Middle frontal gyrus (tissue), 1 donor: ENCODE measurements at regions not wholly inside any gene's neighbourhood (a gene's known extent, or its start where the extent isn't known, plus 50 kb on each side); places are given as distances from the start of the nearest gene placed in this dataset.

Source experiments
- DNase-seq: peaks from one replicate; pipeline ENCODE4 v3.0.0-alpha.2; 2015; ENCODE audit warnings: low spot score; ENCODE audit errors: extremely low spot score

GRCh38 chr12:114954511-114955055, 270.6 kb upstream of the TBX3 start:
- DNase-seq = no peak

GRCh38 chr12:114952573-114953271, 268.7 kb upstream of the TBX3 start:
- no peak for DNase-seq

DNA sequence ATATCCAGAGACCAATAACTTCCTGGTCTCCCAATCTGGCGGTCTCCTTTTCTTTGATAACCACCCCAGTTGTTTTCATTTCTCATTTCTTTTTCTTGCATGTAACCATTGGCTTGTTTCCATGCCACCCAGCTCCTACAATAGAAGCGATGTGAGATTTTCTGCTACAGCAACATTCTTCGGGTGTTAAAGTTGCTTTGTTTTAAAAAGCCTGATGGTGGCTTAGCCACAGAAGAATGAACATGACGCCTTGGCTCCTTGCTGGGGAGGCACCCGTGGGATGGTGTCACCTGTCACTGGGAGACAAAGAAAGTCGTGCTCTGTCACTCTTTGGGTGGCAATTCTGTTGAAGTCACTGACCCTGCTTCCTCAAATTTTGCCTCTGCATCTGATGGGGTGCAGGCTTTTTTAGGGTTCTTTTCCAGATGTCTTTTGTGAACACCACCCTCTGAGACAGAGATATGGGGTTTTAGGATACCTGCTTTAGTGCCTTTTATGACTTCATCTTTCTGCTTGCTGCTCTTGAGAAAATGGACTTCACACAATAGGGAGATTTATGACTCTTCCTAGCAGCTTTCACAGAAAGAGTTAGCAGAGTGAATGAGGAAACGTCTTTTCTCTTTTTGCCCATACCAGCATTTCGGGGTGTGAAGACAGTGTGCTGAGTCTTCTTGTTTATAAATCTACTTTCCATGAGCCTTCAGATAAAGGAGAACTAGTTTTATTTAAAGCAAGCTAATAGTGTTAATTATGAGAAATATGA, 265.3 kb upstream of the TBX3 start:
- DNase-seq = no peak

GRCh38 chr12:114945351-114945750, 261.4 kb upstream of the TBX3 start:
- DNase-seq = no peak

DNA sequence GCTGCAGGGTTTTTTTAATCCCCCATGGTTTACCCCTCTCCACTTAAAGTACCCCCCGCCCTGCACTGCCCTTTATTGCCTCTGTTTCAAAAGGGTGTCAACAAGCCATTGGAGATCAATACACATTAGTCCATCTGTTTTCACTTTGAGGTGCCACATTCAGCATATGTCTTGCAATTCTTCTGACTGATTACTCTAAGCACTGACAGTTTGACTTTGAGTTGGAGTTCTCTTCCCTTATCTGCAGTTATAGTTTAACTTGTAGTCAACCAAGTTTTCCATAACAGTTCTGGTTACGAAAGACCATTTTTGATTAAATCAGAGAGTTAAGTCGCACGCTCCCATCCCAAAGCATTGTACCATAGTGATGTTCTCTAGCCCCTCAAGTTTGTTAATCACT, 260.8 kb upstream of the TBX3 start:
- no peak for DNase-seq

DNA sequence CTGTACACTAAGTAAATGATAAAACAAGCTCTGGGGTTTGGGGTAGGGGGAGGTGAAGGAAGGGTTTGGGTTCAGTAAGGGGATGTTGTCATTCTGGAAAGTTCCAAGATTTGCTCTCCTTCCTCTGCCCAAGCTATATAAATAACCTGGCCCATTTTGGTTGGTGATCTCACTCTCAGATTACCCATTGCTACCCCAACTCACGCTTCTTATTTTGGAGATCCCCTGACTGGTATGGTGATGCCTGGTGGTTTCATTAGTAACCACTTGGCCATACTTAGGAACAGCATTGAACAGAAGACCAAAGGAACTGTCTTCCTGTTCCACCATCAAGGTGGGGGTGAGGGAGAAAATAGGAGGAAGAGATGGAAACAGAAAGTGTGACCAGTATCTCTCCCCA, 259.6 kb upstream of the TBX3 start:
- no peak for DNase-seq

- DNase-seq = peak; percentile 17
Observed at GRCh38 chr12:114938487-114939210, 254.7 kb upstream of the TBX3 start.

- no peak for DNase-seq
Observed at GRCh38 chr12:114936148-114937079, 252.4 kb upstream of the TBX3 start.

DNA sequence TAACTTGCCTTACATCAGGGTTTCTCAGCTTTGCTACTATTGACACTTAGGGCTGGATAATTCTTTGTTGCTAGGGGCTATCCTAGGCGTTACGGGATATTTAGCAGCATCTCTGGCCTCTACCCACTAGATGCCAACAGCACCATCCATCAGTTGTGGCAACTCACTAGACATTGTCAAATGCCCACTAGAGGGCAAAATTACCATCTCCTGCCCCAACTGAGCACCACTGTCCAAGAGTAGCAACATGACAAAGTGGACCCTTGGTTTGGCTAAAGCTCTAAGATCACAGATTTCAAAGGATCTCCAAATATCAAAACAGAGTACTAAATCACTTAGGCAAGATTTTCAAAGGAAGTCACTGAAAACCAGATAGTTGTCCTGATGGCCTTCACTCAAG, 251.7 kb upstream of the TBX3 start:
- DNase-seq = no peak

DNA sequence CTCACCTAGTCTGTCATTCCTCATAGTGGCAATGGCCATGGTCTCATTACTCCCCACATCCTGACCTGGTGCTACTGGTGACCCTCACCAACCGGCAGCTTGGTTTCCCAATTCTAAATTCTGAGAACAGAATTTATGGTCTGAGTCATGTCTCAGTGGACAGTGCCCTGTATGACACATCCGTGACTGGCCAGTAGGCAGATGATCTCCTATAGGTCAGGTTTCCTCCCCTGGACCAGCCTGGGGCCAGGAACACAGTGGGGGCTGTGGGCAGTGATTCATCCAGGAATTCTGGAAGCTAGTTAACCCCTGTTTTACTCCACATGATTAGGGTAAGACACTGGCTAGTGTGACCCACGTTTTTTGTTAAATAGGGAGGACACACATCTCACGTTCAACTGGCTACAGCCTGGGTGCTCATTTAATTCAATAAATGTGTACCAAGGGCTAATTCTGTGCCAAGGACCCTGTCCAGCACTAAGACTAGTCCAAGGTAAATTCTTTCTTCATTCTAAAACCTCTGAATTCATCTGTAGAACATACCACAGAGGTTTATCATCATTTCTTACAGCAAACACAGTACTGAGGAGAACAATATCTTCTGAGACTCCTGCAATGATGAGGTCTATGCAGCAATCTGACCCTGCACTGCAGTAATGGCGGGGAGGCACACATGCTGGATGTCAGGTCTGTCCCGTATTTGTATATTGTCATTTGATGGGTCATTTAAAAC, 249.6 kb upstream of the TBX3 start:
- no peak for DNase-seq

- DNase-seq = no peak
Observed at GRCh38 chr12:114932806-114933205, 248.8 kb upstream of the TBX3 start.

DNA sequence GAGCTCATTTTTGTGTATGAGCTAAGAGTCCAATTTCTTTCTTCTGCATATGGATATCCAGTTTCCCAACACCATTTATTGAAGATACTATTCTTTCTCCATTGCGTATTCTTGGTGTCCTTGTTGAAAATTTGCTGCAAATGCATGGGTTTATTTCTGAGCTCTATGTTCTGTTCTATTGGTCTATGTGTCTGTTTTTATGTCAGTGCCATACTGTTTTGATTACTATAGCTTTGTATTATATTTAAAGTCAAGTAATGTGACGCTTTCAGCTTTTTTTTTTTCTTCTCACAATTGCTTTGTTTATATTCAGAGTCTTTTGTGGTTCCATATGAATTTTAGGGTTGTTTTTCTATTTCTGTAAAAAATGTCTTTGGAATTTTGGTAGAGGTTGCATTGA, 247.1 kb upstream of the TBX3 start:
- no peak for DNase-seq

GRCh38 chr12:114926341-114926740, 242.4 kb upstream of the TBX3 start:
- DNase-seq = no peak

DNA sequence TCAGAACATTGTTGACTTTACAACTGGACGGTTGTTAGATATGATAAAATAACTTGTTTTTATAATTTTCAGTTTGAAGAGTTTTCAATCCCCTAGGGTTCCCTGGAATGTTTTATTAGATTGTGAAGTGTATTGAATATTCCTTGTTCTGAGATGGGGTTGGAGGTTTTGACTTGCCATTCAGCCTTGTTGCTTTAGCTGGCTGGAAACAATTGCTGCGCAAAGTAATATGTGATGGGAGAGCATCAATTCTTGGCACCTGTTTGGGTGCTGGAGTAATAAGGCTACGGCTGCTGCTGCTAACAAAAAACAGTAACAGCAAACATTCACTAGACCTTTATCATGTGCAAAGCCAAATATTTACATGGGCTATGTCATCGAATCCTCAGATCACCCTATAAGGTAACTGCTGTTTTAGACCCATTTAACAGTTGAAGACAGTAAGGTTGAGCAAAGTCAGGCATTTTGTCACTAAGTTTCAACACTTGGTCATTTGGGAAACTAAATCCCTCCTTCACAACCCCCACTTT, 241.0 kb upstream of the TBX3 start:
- DNase-seq = no peak

DNA sequence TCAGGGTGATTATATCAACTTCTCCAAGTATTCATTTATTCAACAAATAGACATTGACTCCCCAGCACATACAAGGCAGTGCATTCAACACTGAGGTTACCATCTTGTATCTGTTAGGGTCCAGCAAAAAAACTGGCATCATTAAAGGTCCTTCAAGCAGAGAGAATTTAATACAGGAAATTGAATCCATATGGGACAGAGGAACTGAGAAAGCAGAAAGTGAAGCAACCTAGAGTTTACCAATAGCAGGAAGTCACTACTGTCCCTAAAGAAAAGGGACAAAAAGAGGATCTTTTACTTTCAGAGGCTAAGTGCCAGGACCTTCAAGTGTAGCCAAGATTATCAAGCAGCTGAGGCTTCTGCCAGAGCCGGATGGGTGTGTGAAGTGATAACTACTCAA, 237.8 kb upstream of the TBX3 start:
- DNase-seq = no peak

DNA sequence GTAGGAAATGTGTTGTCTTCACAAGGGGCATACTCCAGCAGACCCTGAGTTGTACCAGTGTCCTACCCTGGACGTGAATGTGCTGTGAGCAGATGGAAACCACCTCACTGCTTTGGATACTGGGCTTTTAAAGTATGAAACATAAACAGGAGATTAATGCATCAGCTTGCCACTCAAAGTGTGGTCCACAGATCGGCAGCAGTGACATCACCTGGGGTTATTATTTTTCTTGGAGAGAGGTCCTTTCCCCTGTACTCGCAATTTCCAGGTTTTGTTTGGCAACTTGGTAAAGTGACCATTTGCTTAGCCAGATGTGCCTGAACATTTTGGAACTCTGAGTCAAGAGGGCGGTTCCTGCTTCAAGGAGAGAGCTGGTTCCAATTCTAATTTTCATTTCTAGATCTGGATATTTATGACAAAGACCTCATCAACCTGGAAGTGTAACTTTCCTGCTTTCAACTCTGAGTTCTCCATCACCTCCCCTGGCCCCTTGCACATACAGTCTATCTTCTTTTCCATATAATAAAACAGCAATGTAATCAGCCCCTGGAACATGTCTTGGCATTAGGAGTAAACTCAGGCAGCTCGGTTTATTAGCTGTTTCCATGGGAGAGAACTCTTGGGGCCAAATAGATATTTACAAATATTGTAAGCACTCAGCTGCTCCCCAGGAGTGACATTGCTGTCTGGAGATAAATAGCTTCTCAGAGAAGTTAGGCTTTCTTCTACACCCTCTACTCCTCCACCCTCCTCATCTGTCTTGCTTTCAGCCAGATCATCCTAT, 237.0 kb upstream of the TBX3 start:
- no peak for DNase-seq

DNA sequence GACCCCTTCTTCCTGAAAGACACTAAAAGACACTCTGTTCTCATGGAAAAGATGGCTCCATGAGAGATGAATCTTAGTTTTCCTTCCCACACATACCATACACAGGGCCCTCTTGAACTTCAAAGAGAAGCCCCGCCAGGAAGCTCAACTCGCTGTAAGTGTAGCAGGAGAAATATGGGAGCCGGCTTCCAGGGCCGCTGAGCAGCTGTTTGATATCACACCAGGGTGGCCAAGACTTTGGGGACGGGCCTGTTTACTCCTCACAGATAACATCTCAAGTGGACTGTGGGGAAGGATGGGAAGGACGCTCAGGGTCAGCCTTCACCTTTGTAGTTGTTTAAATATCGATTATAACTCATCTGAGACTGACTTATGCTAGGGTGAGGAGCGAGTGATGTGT, 235.5 kb upstream of the TBX3 start:
- DNase-seq = no peak

DNA sequence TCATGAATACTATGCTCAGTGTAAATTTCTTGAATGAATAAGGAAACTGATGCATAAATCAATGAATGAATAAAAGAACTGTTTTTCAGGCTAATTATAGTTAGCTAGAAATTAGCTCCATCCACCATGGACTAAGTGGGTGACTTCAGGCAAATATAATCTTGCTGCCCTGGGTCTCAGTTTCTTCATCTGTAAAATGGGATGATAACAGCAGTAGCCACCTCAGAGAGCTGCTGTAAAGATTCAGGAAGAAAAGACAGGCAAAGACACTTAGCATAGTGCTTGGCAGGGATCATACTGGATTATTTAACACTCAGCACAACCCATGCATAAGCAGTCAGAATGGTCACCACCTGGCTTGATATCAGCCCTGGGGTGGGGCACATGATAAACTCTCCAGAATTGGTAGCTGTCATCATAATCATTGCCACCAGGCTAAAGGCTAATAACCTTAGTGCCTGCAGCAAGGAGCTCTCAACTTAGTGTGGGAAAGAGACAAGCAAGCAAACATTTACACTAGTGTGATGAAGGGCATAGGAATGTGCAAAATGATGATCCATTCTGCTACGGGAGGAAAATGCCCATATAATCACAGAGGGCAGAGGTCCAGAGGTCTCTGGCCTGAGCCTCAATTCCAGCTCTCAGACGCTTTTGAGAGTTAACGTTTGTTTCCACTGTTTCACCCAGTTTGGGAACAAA, 234.7 kb upstream of the TBX3 start:
- DNase-seq = no peak

GRCh38 chr12:114917953-114918352, 234.0 kb upstream of the TBX3 start:
- DNase-seq = no peak
